ENCODE measurements at regions not wholly inside any gene's neighbourhood (a gene's known extent, or its start where the extent isn't known, plus 50 kb on each side); places are given as distances from the start of the nearest gene placed in this dataset.

GRCh38 chr12:126027825-126028224 lies 962.6 kb downstream of the AACS start:
- no peaks in the 10 kb centered on the region for H3K9me3 ChIP-seq (ENCODE audit: severe bottlenecking)
- H3K4me1 ChIP-seq (ENCODE audit: insufficient read depth, poor library complexity, severe bottlenecking): no peaks in the 10 kb centered on the region
- TF ChIP-seq CTCF (IDR thresholded peaks at IDR 0.05; ENCODE audit: poor library complexity, severe bottlenecking): no peak
- H3K27me3 ChIP-seq (ENCODE audit: insufficient read depth, poor library complexity, severe bottlenecking): no peaks in the 10 kb centered on the region
- H3K27ac ChIP-seq (ENCODE audit: poor library complexity, severe bottlenecking): no peak overlapping the region
- peak; percentile 48; the same call in 2 of the 3 replicates for ATAC-seq (ENCODE audit: low read depth)
- H3K4me3 ChIP-seq (ENCODE audit: severe bottlenecking): no peak overlapping the region
- H3K36me3 ChIP-seq (ENCODE audit: low read depth): no peaks in the 10 kb centered on the region
- DNase-seq (ENCODE audit: low spot score): no peak

- H3K36me3 ChIP-seq (ENCODE audit: low read depth): no peaks in the 10 kb centered on the region
- H3K27me3 ChIP-seq (ENCODE audit: insufficient read depth, poor library complexity, severe bottlenecking): no peaks in the 10 kb centered on the region
- no peak for ATAC-seq (ENCODE audit: low read depth)
- no peak overlapping the region for H3K27ac ChIP-seq (ENCODE audit: poor library complexity, severe bottlenecking)
- H3K4me1 ChIP-seq (ENCODE audit: insufficient read depth, poor library complexity, severe bottlenecking): no peaks in the 10 kb centered on the region
- no peaks in the 10 kb centered on the region for H3K9me3 ChIP-seq (ENCODE audit: severe bottlenecking)
- no peak for TF ChIP-seq CTCF (IDR thresholded peaks at IDR 0.05; ENCODE audit: poor library complexity, severe bottlenecking)
- no peak for DNase-seq (ENCODE audit: low spot score)
- no peak overlapping the region for H3K4me3 ChIP-seq (ENCODE audit: severe bottlenecking)
These were observed 965.3 kb downstream of the AACS start for GRCh38 chr12:126030573-126030972.

- DNase-seq (ENCODE audit: low spot score) (no peak), ATAC-seq (ENCODE audit: low read depth) (no peak)
- H3K9me3 ChIP-seq (ENCODE audit: severe bottlenecking): no peaks in the 10 kb centered on the region
- no peak for TF ChIP-seq CTCF (IDR thresholded peaks at IDR 0.05; ENCODE audit: poor library complexity, severe bottlenecking)
- H3K36me3 ChIP-seq (ENCODE audit: low read depth): no peaks in the 10 kb centered on the region
- H3K4me3 ChIP-seq (ENCODE audit: severe bottlenecking): no peak overlapping the region
- H3K27me3 ChIP-seq (ENCODE audit: insufficient read depth, poor library complexity, severe bottlenecking): no peaks in the 10 kb centered on the region
- H3K4me1 ChIP-seq (ENCODE audit: insufficient read depth, poor library complexity, severe bottlenecking): no peaks in the 10 kb centered on the region
- H3K27ac ChIP-seq (ENCODE audit: poor library complexity, severe bottlenecking): no peak overlapping the region
These were observed 968.5 kb downstream of the AACS start for GRCh38 chr12:126033751-126034150.

GRCh38 chr12:126036348-126036747 lies 971.1 kb downstream of the AACS start:
- no peak for TF ChIP-seq CTCF (IDR thresholded peaks at IDR 0.05; ENCODE audit: poor library complexity, severe bottlenecking)

GRCh38 chr12:126038434-126038833 lies 973.2 kb downstream of the AACS start:
- ATAC-seq (ENCODE audit: low read depth): no peak
- H3K9me3 ChIP-seq (ENCODE audit: severe bottlenecking): no peaks in the 10 kb centered on the region

More at GRCh38 chr12:126036348-126036747, 971.1 kb downstream of the AACS start:
- Histone ChIP-seq H3K27ac (ENCODE audit: poor library complexity, severe bottlenecking) (no peak overlapping the region), H3K36me3 (ENCODE audit: low read depth) (no peaks in the 10 kb centered on the region), H3K4me1 (ENCODE audit: insufficient read depth, poor library complexity, severe bottlenecking) (no peaks in the 10 kb centered on the region), H3K27me3 (ENCODE audit: insufficient read depth, poor library complexity, severe bottlenecking) (no peaks in the 10 kb centered on the region), H3K9me3 (ENCODE audit: severe bottlenecking) (no peaks in the 10 kb centered on the region), H3K4me3 (ENCODE audit: severe bottlenecking) (no peak overlapping the region)
- ATAC-seq (ENCODE audit: low read depth) (no peak), DNase-seq (ENCODE audit: low spot score) (no peak)

More at GRCh38 chr12:126038434-126038833, 973.2 kb downstream of the AACS start:
- Histone ChIP-seq H3K4me1 (ENCODE audit: insufficient read depth, poor library complexity, severe bottlenecking) (no peaks in the 10 kb centered on the region), H3K4me3 (ENCODE audit: severe bottlenecking) (no peak overlapping the region), H3K27me3 (ENCODE audit: insufficient read depth, poor library complexity, severe bottlenecking) (no peaks in the 10 kb centered on the region), H3K36me3 (ENCODE audit: low read depth) (no peaks in the 10 kb centered on the region), H3K27ac (ENCODE audit: poor library complexity, severe bottlenecking) (no peak overlapping the region)
- no peak for DNase-seq (ENCODE audit: low spot score)
- no peak for TF ChIP-seq CTCF (IDR thresholded peaks at IDR 0.05; ENCODE audit: poor library complexity, severe bottlenecking)
